Testis (tissue), 2 donors: ENCODE measurements at regions not wholly inside any gene's neighbourhood (a gene's known extent, or its start where the extent isn't known, plus 50 kb on each side); places are given as distances from the start of the nearest gene placed in this dataset.

Source experiments
- DNase-seq: peaks from one replicate; pipeline ENCODE4 v3.0.0-alpha.2; 2019
- H3K27ac ChIP-seq, 2 donors: fragments of 200-600 bp; sonication (generic); one replicate each; pipeline ENCODE4 v1.5.1; 2019
- H3K27me3 ChIP-seq: fragments of 200-600 bp; sonication (generic); one replicate; pipeline ENCODE4 v1.5.1; 2019
- H3K36me3 ChIP-seq: fragments of 200-600 bp; sonication (generic); one replicate; pipeline ENCODE4 v1.5.1; 2017; ENCODE audit warnings: low read depth; ENCODE audit errors: missing control alignments
- H3K4me1 ChIP-seq: fragments of 200-600 bp; sonication (generic); one replicate; pipeline ENCODE4 v1.5.1; 2019
- H3K4me3 ChIP-seq, 2 donors: fragments of 200-600 bp; sonication (generic); one replicate each; pipeline ENCODE4 v1.5.1; 2017 to 2019
- H3K9me3 ChIP-seq: fragments of 200-600 bp; sonication (generic); one replicate; pipeline ENCODE4 v1.5.1; 2017
- CTCF ChIP-seq, 3 experiments: fragments of 450-650 bp in 2 of 3; fragments of 200-600 bp in 1 of 3; sonication (generic) in 1 of 3; IDR thresholded peaks; one replicate each; pipeline ENCODE4 v1.5.1; 2016 to 2019; ENCODE audit warnings: antibody characterized with exemption in 3 of 3, mild to moderate bottlenecking in 2 of 3, moderate library complexity in 1 of 3
- POLR2A ChIP-seq: fragments of 450-650 bp; IDR thresholded peaks from one replicate; pipeline ENCODE4 v1.6.1; 2017; ENCODE audit warnings: antibody characterized with exemption, mild to moderate bottlenecking, moderate library complexity
- WGBS, 2 donors: methylation state at CpG; one replicate each; pipeline ENCODE4 v1.1.5; 2018; 5-methylcytosine and 5-hydroxymethylcytosine counted together
- intact Hi-C: fragments of 100-400 bp; cut with DNase I; formaldehyde crosslinking; loops from one replicate; pipeline ENCODE4 v1.15.1; 2023; ENCODE audit warnings: low total_unique reads

DNA sequence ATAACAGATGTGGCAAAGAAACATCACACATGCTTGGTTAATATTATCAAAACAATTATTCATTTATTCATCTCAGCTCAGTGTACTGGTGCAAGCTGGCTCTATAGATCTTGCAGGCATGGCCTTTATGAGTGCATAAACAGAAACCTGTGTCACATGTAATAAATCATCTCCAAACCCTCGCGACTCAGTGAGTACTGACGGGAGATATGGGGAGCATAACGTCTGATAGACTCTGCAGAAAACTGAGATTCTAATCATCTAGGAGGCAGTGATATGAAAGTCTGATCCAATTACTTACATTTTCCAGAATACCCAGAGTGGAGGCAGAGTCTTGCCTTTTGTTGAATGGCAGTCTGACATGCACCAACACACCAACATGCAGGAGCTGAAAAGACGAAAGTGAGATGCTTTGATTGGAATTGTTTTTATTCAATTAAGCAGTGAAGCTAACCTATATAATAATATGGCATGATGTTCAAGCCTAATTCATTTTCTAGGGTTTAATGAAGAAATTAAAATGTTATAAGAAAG is 416.8 kb downstream of the RNF144A start:
- no peak overlapping the region for H3K27ac ChIP-seq
- intact Hi-C loops: no loop called here
- TF ChIP-seq CTCF (IDR thresholded peaks at IDR 0.05): no peak
- TF ChIP-seq POLR2A: no peak

GRCh38 chr2:7338961-7339360 is 421.7 kb downstream of the RNF144A start:
- no peaks in the 10 kb centered on the region for H3K9me3 ChIP-seq
- TF ChIP-seq CTCF (IDR thresholded peaks at IDR 0.05): no peak
- TF ChIP-seq POLR2A: no peak
- intact Hi-C loops: no loop called here
- no peaks in the 10 kb centered on the region for H3K27me3 ChIP-seq
- DNase-seq: no peak
- H3K36me3 ChIP-seq: no peaks in the 10 kb centered on the region
- H3K27ac ChIP-seq: no peak overlapping the region
- no peaks in the 10 kb centered on the region for H3K4me1 ChIP-seq
- WGBS, 2 donors: 86% methylated on average over 3 of the region's 3 CpGs
- no peak overlapping the region for H3K4me3 ChIP-seq

More for the DNA sequence above, 416.8 kb downstream of the RNF144A start:
- no peaks in the 10 kb centered on the region for H3K27me3 ChIP-seq
- WGBS, 2 donors: 49 to 57% methylated on average over 5 of the region's 5 CpGs
- no peak for DNase-seq
- H3K4me3 ChIP-seq: no peak overlapping the region
- no peaks in the 10 kb centered on the region for H3K36me3 ChIP-seq
- H3K9me3 ChIP-seq: no peaks in the 10 kb centered on the region
- no peaks in the 10 kb centered on the region for H3K4me1 ChIP-seq

GRCh38 chr2:7346336-7346735 is 429.1 kb downstream of the RNF144A start:
- TF ChIP-seq POLR2A (no peak), CTCF (IDR thresholded peaks at IDR 0.05) (no peak)
- DNase-seq: no peak
- H3K36me3 ChIP-seq: no peaks in the 10 kb centered on the region
- intact Hi-C loops: no loop called here
- H3K4me3 ChIP-seq: no peak overlapping the region
- H3K27me3 ChIP-seq: no peaks in the 10 kb centered on the region
- no peaks in the 10 kb centered on the region for H3K4me1 ChIP-seq
- 91 to 93% methylated on average over 4 of the region's 4 CpGs for WGBS, 2 donors
- H3K27ac ChIP-seq: no peak overlapping the region
- no peaks in the 10 kb centered on the region for H3K9me3 ChIP-seq

GRCh38 chr2:7348761-7349160 is 431.5 kb downstream of the RNF144A start:
- H3K4me1 ChIP-seq: no peaks in the 10 kb centered on the region
- H3K27me3 ChIP-seq: no peaks in the 10 kb centered on the region
- 84 to 88% methylated on average over 2 of the region's 2 CpGs for WGBS, 2 donors
- no peak for TF ChIP-seq POLR2A
- no peak for TF ChIP-seq CTCF (IDR thresholded peaks at IDR 0.05)
- H3K27ac ChIP-seq: no peak overlapping the region
- no peak overlapping the region for H3K4me3 ChIP-seq
- DNase-seq: no peak
- no peaks in the 10 kb centered on the region for H3K9me3 ChIP-seq
- intact Hi-C loops: no loop called here
- no peaks in the 10 kb centered on the region for H3K36me3 ChIP-seq

DNA sequence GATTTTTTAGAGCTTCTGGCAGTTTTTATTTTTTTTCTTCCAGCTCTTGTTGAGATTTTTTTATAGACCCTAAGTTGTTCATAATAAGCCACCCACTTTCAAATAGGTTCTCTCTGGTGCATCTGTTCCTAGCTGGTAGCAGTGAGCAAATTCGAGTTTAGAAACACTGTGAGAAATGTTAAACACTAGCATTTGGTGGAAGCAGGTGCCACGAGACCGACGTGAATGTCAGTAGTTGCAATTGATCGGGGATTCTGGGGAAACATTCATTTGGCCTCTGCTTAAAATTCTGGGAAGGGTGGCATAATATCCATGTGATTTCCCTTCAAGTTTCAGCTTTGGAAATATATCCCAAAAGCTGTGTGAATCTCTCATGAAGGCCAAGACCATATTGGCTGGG is 435.0 kb downstream of the RNF144A start:
- H3K9me3 ChIP-seq: no peaks in the 10 kb centered on the region
- no peaks in the 10 kb centered on the region for H3K27me3 ChIP-seq
- no peak overlapping the region for H3K27ac ChIP-seq
- H3K4me1 ChIP-seq: no peaks in the 10 kb centered on the region
- no peaks in the 10 kb centered on the region for H3K36me3 ChIP-seq
- no peak for TF ChIP-seq POLR2A
- TF ChIP-seq CTCF (IDR thresholded peaks at IDR 0.05): no peak
- 85 to 91% methylated on average over 5 of the region's 5 CpGs for WGBS, 2 donors
- DNase-seq: no peak
- intact Hi-C loops: no loop called here
- no peak overlapping the region for H3K4me3 ChIP-seq
